Small intestine (tissue), 7 donors: ENCODE measurements at regions not wholly inside any gene's neighbourhood (a gene's known extent, or its start where the extent isn't known, plus 50 kb on each side); places are given as distances from the start of the nearest gene placed in this dataset.
"Not testable (repeated sequence)": the region's sequence is repeated elsewhere in the genome, so short reads cannot be mapped to it uniquely, and the experiment has no call there.

Source experiments
- DNase-seq, 2 donors: peaks; one replicate each; pipeline versions ENCODE4 v3.0.0 to v3.0.0-alpha.2; 2013
- FAIRE-seq: peaks from 2 replicates; lab custom pipeline; 2012; peaks lifted over from hg19 to GRCh38; lab: Jason Lieb, UNC
- H3K27ac ChIP-seq, 3 donors: one replicate each; pipeline ENCODE4 v1.5.1; 2013; ENCODE audit warnings: low read length in 2 of 3, mild to moderate bottlenecking in 2 of 3, control low read depth in 1 of 3, inconsistent platforms in 1 of 3, low read depth in 1 of 3, moderate library complexity in 1 of 3
- H3K27me3 ChIP-seq, 3 donors: one replicate each; pipeline ENCODE4 v1.6.1; 2013; ENCODE audit warnings: low read length in 3 of 3, inconsistent platforms in 1 of 3; ENCODE audit not compliant: control insufficient read depth in 3 of 3, insufficient read depth in 3 of 3
- H3K36me3 ChIP-seq, 3 donors: one replicate each; pipeline ENCODE4 v1.6.1; 2013; ENCODE audit warnings: low read length in 3 of 3, inconsistent platforms in 1 of 3, low read depth in 1 of 3, mild to moderate bottlenecking in 1 of 3, moderate library complexity in 1 of 3; ENCODE audit not compliant: control insufficient read depth in 3 of 3, insufficient read depth in 2 of 3
- H3K4me1 ChIP-seq, 3 donors: one replicate each; pipeline ENCODE4 v1.6.1; 2013; ENCODE audit warnings: low read length in 2 of 3, inconsistent platforms in 1 of 3, low read depth in 1 of 3, mild to moderate bottlenecking in 1 of 3, moderate library complexity in 1 of 3; ENCODE audit not compliant: control insufficient read depth in 3 of 3, insufficient read depth in 2 of 3
- H3K4me3 ChIP-seq, 3 donors: one replicate each; pipeline ENCODE4 v1.5.1; 2013; ENCODE audit warnings: low read length in 3 of 3, control low read depth in 1 of 3, inconsistent platforms in 1 of 3, low read depth in 1 of 3, mild to moderate bottlenecking in 1 of 3, moderate library complexity in 1 of 3
- H3K9me3 ChIP-seq, 2 donors: one replicate each; pipeline ENCODE4 v1.6.1; 2013; ENCODE audit warnings: low read depth in 1 of 2, low read length in 1 of 2; ENCODE audit not compliant: control insufficient read depth in 2 of 2, insufficient read depth in 1 of 2
- WGBS, 3 donors: extraction: QIAGEN DNeasy Blood & Tissue Kit; methylation state at CpG; one replicate each; pipeline ENCODE4 v1.1.7; 2013; 5-methylcytosine and 5-hydroxymethylcytosine counted together
- donor health status: healthy with polysubstance abuse.
- donor health status: control.
- donor health status: control.
- donor health status: Bipolar disorder and iron deficiency.
- donor health status: healthy.

DNA sequence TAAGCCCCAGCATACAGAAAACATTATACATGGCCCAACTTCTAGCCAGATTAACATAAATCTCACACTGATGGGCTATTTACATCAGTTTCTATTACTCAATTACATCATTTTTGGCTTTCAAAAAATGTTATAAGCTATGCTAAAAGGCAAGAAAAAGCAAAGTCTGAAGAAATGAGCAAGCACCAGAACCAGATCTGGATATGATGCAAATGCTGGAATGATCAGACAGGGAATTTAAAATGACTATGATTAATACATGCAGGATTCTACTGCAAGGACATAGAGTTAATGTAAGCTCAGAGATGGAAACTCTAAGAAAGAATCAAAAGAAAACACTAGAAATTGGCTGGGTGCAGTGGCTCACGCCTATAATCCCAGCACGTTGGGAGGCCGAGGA lies 106.6 kb downstream of the BDH1 start:
- 89 to 95% (median 92%) methylated on average over 3 of the region's 3 CpGs for WGBS, 3 donors
- not testable (repeated sequence) for H3K27ac ChIP-seq, H3K36me3 ChIP-seq, DNase-seq, H3K4me1 ChIP-seq, H3K9me3 ChIP-seq, H3K4me3 ChIP-seq, FAIRE-seq, H3K27me3 ChIP-seq

DNA sequence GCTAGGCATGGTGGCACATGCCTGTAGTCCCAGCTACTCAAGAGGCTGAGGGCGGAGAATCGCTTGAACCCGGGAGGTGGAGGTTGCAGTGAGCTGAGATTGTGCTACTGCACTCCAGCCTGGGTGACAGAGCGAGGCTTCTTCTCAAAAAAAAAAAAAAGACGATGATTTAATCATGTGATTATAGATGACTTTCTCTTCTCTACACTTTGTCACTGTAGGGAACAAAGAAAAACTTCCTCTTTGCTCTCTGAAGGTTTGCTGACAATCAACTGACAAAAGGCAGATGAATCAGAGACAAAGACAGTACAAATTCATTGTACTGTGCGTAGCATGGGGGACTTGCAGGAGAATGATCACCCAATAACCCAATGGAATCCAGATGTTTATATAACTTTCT lies 108.0 kb downstream of the BDH1 start:
- not testable (repeated sequence) for H3K27me3 ChIP-seq, H3K27ac ChIP-seq, H3K4me1 ChIP-seq, FAIRE-seq, H3K4me3 ChIP-seq, H3K36me3 ChIP-seq, H3K9me3 ChIP-seq, DNase-seq
- 79 to 87% (median 81%) methylated on average over 5 to 6 of the region's 6 CpGs for WGBS, 3 donors

DNA sequence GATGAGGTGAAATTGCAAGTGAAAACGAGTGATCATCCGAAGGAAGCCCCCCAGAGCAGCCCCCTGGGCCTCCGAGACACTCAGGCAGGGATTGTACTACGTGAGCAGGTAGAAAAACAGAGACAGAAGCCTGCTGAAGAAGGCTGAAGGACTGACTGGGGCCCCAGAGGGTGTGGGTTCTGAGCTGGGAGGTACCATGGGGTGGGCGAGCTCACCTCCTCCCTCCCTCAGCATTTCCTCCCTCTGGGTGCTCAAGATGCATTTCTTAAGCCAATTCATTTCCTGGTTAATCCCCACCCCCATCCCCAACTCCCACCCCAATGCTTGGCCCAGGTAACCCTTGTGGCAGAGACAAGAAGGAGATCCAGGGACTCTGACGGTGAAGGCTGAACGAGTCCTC lies 108.7 kb downstream of the BDH1 start:
- H3K27me3 ChIP-seq: no peaks in the 10 kb centered on the region
- H3K36me3 ChIP-seq: no peaks in the 10 kb centered on the region
- peaks cover 0 to 3% (median 0%) of the 10 kb centered on the region in 3 donors for H3K4me1 ChIP-seq
- H3K9me3 ChIP-seq: no peaks in the 10 kb centered on the region
- FAIRE-seq (no peak), DNase-seq (no peak)
- WGBS, 3 donors: 75 to 82% (median 79%) methylated on average over 7 of the region's 7 CpGs
- no peak overlapping the region for H3K4me3 ChIP-seq
- no peak overlapping the region for H3K27ac ChIP-seq

DNA sequence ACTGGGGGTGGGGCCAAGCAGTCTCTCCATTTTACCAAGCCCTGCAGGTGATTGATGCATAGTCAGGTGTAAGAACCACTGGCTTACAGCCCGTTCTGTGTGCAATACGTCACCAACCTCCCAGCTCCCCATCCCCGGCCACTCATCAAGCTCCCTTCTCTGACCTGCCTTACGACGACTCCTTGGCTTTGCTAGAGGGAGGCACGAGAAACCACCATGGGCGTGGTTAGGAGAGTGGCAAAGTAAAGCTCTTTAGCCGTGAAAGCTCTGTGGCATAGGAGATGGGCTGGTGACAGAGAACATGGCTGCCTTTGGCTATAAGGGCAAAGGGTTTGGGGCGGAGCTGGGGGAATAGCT lies 109.1 kb downstream of the BDH1 start:
- WGBS, 3 donors: 77 to 83% (median 80%) methylated on average over 9 of the region's 9 CpGs
- FAIRE-seq: no peak

DNA sequence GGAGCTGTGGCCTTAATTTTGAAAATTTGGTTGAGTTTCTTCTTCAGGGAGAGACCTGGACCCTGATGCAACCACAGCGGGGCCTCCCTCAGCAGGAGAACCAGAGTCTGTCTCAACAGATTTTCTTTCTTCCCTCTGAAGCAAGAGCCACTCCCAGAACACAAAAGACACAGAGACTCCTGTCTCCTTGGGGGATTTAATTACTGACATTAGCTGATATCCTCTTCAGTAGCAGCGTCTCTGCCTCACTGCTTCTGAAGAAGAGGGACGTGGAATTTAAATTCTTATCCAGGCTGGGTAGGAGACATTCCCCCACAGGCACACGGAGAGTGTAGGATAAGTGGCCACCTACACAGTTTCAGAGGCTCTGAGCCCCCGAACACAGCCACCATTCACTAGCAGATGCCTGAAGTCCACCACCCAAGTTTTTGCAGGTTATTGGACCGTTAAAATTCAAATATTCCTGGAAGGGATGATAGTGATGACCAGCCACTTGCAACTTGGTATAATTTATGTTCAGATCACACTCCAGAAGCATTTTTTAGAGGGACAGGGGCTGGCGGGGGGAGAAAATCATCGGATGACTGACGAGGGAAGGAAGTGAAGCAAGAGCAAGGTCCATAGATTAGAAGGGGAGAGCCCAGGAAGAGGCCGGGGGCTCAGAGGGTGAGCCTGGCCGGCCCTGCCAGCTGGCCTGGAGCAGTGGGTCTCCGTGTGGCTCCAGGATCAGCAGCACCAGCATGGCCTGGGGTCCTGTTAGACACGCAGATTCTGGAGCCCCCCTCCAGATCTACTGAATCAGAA lies 109.7 kb downstream of the BDH1 start:
- no peaks in the 10 kb centered on the region for H3K9me3 ChIP-seq
- no peak overlapping the region for H3K27ac ChIP-seq
- H3K4me3 ChIP-seq: no peak overlapping the region
- 68 to 72% (median 68%) methylated on average over 12 to 13 of the region's 13 CpGs for WGBS, 3 donors
- peaks cover 0 to 3% (median 0%) of the 10 kb centered on the region in 3 donors for H3K4me1 ChIP-seq
- H3K27me3 ChIP-seq: no peaks in the 10 kb centered on the region
- DNase-seq: no peak
- H3K36me3 ChIP-seq: no peaks in the 10 kb centered on the region
- no peak for FAIRE-seq

More for the DNA sequence above, 109.1 kb downstream of the BDH1 start:
- DNase-seq: no peak
- H3K27ac ChIP-seq: no peak overlapping the region
- H3K36me3 ChIP-seq: no peaks in the 10 kb centered on the region
- H3K4me3 ChIP-seq: no peak overlapping the region
- H3K9me3 ChIP-seq: no peaks in the 10 kb centered on the region
- H3K4me1 ChIP-seq: peaks cover 0 to 3% (median 0%) of the 10 kb centered on the region in 3 donors
- no peaks in the 10 kb centered on the region for H3K27me3 ChIP-seq

DNA sequence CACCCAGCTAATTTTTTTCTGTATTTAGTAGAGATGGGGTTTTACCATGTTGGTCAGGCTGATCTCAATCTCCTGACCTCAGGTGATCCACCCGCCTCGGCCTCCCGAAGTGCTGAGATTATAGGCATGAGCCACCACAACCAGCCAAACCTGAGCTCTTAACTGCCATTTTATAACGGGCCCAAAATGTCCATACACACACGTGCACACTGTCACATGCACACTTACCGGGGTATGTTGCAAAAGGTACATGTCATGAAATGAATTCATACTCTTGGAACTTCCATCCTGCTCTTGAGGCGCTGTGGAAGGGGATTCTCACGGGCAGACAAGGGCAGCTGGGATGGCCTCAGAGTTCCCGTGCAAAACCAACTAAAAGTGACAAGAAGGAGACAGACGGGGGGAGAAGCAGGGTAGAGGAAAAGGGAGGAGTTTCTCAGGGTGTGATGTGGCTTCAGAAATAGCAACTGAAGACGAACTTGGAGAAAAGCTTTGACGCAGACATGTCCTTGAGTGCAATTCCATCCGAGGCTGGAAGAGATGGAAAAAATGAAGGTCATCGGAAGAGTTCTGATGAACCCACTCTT lies 110.9 kb downstream of the BDH1 start:
- Histone ChIP-seq H3K36me3 (no peaks in the 10 kb centered on the region), H3K4me3 (no peak overlapping the region), H3K9me3 (no peaks in the 10 kb centered on the region), H3K4me1 (peaks cover 0 to 3% (median 0%) of the 10 kb centered on the region in 3 donors), H3K27me3 (no peaks in the 10 kb centered on the region), H3K27ac (no peak overlapping the region)
- FAIRE-seq (no peak), DNase-seq (no peak)
- WGBS, 3 donors: 84 to 92% (median 89%) methylated on average over 14 of the region's 14 CpGs

DNA sequence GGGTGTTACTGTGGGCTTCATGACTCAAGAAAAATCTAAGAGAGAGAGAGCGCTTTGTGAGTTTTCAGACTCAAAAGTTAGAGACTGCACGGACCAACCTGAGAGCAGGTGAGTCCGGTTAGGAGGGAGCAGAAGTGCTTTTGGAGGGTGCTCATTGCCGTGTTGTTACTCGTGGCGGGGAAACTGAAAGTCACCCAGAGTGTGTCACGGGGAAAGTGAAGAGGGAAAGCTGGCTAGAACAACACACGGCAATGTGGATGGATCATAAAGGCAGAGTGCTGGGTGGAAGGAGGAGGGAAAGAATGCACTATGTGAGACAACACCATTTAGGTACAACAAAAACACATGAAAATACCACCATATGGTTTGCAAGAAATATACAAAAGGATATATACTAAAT lies 112.3 kb downstream of the BDH1 start:
- Histone ChIP-seq H3K9me3 (no peaks in the 10 kb centered on the region), H3K4me3 (no peak overlapping the region), H3K27ac (no peak overlapping the region), H3K27me3 (no peaks in the 10 kb centered on the region), H3K4me1 (peaks cover 0 to 3% (median 0%) of the 10 kb centered on the region in 3 donors), H3K36me3 (no peaks in the 10 kb centered on the region)
- FAIRE-seq (no peak), DNase-seq (no peak)
- 84 to 89% (median 84%) methylated on average over 8 of the region's 8 CpGs for WGBS, 3 donors

DNA sequence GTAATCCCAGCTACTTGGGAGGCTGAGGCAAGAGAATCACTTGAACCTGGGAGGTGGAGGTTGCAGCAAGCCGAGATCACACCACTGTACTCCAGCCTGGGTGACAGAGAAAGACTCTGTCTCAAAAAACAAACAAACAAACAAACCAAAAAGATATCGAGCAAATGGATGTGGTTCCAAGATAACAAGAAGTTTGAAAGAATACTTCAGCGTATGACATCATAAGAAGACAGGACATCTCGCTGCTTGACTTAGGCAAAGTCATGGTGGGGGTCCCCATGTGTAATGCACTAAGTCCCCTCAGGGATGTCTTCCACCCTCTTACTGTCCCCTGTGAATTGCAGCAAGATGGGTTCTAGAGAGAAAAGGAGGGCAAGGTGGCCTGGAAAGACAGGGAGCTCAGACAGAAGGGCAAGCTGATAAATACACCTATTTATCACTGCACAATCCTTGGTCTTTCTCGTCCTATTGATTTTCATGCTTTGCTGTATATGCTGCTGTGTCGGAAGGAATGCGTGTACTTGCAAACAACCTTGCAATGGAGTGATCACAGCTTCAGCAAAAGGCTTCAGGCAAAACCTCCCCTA lies 115.0 kb downstream of the BDH1 start:
- Histone ChIP-seq H3K9me3 (no peaks in the 10 kb centered on the region), H3K36me3 (no peaks in the 10 kb centered on the region), H3K4me1 (no peaks in the 10 kb centered on the region), H3K27ac (no peak overlapping the region), H3K27me3 (no peaks in the 10 kb centered on the region), H3K4me3 (no peak overlapping the region)
- DNase-seq (no peak), FAIRE-seq (no peak)
- 84 to 89% (median 85%) methylated on average over 7 of the region's 7 CpGs for WGBS, 3 donors
